ENCODE measurements at regions not wholly inside any gene's neighbourhood (a gene's known extent, or its start where the extent isn't known, plus 50 kb on each side); places are given as distances from the start of the nearest gene placed in this dataset.
"Not testable (repeated sequence)": the region's sequence is repeated elsewhere in the genome, so short reads cannot be mapped to it uniquely, and the experiment has no call there.

DNA sequence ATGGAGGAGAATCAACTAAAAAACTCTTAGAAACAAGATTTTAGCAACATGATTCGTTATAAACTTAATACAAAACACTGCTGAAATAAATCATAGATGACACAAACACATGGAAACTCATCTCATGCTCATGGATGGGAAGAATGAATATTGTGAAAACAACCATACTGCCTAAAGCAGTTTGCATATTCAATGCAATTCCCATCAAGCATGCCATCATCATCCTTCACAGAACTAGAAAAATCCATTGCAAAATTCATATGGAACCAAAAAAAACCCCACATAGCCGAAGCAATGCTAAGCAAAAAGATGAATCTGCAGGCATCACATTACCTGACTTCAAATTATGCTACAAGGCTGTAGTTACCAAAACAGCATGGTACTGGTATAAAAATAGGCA is 1015.8 kb upstream of the GRIA3 start:
- no peak for DNase-seq (ENCODE audit: low spot score)

DNA sequence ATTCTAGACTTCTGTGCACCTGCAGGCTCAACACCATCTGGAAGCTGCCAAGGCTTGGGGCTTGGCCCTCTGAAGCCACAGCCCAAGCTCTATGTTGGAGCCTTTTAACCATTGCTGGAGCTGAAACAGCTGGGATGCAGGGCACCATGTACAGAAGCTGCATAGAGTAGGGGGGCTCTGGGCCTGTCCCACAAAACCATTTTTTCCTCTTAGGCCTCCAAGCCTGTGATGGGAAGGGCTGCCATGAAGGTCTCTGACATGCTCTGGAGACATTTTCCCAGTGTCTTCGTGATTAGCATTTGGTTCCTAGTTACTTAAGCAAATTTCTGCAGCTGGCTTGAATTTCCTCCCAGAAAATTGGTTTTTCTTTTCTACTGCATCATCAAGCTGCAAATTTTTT is 999.3 kb upstream of the GRIA3 start:
- no peak for DNase-seq (ENCODE audit: low spot score)

DNA sequence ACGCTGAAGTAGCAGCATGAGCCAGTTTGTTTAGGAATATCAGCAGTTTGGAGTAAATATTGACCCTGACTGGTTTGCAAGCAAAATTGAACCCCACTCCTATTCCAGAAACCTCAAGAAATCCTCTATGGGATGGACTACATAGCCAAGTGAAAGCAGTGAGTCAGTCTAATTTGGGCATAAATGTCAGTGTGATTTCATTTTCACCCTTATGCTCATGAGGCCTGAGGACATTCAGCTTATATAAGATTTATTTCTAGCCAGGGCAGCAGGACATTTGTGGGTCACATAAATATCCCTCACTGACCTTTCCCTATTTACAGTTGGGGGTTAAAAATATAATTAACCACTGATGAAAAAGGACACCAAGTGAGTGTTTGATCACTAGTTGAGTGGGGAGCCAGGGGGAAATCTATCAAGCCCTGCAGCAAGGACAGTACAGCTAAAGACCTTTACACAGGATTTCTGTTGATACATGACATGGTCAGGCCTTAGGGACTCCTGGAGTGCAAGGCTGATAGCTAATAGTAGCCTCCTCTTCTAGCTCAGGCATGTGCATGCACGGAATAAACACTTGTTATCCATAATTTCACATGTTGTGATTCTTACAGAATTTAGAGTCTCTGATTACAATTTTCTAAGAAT is 996.9 kb upstream of the GRIA3 start:
- DNase-seq (ENCODE audit: low spot score), result no peak

DNA sequence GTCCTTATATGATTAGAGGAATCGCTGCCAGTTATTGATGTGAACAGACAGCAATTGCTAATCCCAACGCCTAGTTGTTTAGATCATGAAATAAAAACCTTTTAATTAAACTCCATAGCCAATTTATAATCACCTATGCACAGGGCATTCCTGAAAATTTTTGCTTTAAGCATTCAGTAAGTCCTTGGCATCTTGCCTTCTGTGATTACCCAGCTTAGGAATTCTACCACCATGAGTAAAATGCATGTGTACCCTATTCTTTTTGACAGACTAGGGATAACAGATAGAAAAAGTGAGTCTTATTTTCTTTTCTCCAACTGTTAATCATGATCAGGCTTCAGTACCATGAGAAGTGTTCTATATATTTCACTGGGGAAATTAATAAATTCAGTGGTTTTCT is 995.3 kb upstream of the GRIA3 start:
- DNase-seq (ENCODE audit: low spot score), result no peak

DNA sequence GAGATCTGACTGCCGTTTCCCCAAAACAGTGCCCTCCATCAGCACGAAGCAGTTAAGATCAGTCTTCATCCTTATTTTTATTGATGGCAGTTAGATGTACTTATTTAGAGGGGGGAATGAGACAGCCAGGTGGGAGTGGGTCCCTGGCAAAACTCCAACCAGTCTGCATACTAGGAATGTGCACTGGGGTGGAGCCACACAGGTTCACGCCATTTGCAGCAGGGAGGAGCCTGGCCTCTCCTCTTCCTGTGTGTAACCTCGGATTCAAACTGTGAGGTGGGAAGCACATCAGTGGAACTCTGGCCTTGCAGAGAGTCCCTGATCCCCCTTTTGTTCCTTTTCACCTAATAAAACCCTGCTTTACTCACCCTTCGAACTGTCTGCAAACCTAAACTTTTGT is 987.7 kb upstream of the GRIA3 start:
- no peak for DNase-seq (ENCODE audit: low spot score)

DNA sequence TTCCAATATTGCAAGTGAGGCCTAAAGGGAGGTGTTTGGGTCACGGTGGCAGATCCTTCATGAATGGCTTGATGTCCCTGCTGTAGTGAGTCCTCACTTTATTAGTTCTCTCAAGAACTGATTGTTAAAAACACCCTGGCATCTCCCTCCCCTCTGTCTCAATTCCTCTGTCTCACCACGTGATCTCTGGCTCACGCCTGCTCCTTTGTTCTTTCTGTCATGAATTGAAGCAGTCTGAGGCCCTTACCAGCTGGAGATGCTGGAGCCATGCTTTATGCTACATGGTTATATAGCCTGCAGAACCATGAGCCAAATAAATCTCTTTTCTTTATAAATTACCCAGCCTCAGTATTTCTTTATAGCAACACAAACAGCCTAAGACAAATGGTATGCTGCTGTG is 980.7 kb upstream of the GRIA3 start:
- no peak for DNase-seq (ENCODE audit: low spot score)

DNA sequence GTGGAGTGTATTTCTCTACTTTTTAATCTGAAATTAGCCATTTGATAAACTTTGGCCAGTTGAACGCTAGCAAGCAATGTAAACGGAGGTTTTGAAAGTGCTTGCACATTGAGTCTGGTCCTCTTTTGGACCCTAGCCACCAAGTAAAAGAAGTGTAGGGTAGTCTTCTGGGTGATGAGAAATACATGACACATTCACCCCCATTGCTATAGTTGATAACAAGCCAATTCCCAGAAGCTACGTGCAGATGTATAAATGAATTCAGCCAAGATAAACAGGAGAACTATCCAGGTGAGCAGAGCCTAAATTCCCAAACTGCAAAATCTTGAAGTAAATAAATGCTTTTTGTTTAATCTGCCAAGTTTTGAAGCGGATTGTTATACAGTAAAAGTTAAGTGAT is 965.4 kb upstream of the GRIA3 start:
- DNase-seq (ENCODE audit: low spot score), result no peak

DNA sequence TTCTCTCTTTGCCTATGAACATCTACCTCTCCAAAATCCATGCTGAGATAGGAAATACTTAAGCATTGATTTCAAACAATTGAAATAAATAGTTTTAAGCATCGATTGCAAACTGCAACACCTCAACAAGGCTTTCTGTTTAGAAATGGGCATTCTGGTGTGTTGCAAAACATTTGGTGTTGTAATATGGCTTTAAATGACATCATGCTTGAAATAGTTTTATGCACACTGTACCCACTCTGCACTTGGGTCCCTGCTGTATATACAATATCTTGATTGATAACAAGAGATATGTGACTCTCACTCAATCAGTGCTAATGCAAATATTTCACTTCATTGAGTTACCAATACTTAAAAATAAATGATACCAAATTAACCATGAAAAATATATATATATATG is 964.9 kb upstream of the GRIA3 start:
- no peak for DNase-seq (ENCODE audit: low spot score)

DNA sequence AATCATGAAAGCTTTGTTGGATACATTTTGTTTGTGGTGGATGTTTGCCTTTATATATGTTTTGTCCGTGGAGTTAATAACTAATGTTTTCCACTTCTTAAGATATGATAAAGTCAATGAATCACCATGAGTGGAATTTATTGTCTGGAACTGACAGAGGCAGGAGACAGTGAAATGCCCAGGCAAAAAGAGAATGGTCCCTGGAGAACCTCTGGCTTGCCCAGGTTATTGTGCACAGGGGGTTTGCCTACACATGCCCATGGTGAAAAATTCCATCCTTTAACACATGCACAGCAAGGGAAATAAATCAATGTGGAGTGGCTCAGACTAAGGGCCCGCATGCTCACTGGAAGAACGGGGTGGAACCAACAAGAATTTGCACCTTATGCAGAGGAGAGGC is 964.3 kb upstream of the GRIA3 start:
- DNase-seq (ENCODE audit: low spot score), result no peak

DNA sequence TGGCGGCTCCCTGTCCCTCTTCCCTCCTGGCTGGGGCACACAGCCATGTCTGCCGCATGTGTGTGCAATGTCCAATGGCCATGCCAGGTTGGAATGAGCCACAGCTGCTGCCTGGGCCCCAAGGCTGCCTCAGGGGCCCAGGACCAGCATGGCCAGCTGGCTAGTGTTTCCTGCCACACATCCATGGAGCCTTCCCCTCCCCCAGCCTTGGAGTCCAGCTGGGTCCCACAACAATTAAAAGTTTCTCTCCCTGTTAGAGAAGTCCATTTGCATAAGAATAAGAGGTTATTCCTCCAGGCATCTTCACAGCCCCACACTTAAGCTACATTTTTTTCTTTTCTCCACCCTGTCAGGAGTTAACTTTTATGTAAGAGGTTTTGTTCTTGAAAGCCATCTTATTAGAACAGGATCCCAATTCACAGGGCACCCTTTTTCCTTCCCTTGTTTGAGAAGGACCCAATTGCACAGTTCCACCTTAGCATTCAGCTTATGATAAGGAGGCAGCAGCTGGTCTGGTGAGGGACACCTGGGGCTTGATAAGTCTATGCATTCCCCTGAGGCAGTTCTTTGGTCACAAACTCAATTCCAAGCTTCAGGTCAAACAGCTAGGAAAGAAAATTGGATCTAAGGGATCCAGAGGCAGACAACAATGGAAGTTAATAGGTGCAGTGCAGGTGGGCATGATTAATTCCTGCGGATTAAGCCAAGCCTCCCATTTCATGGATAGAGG is 963.3 kb upstream of the GRIA3 start:
- no peak for DNase-seq (ENCODE audit: low spot score)

DNA sequence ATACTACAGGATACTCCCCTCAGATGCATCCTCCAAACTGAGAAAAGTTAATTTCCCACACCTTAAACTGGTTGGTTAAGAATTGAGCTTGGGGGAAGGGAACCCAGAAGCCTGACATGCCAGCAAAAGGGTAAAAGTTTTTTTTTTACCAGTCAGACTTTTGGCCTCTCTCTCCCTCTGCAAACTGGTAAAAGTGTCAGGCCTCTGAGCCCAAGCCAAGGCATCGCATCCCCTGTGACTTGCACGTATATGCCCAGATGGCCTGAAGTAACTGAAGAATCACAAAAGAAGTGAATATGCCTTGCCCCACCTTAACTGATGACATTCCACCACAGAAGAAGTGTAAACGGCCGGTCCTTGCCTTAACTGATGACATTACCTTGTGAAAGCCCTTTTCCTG is 962.3 kb upstream of the GRIA3 start:
- not testable (repeated sequence) for DNase-seq (ENCODE audit: low spot score)

DNA sequence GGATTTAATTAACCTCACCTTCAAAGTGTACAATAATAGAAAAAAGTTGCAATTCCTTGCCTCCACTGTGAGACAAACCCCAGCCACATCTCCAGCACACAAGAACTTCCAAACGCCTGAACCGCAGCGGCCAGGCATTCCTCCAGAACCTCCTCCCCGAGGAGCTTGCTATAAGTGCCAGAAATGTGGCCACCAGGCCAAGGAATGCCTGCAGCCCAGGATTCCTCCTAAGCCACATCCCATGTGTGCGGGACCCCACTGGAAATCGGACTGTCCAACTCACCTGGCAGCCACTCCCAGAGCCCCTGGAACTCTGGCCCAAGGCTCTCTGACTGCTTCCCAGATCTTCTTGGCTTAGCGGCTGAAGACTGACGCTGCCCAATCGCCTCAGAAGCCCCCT is 959.9 kb upstream of the GRIA3 start:
- DNase-seq (ENCODE audit: low spot score), result not testable (repeated sequence)

DNA sequence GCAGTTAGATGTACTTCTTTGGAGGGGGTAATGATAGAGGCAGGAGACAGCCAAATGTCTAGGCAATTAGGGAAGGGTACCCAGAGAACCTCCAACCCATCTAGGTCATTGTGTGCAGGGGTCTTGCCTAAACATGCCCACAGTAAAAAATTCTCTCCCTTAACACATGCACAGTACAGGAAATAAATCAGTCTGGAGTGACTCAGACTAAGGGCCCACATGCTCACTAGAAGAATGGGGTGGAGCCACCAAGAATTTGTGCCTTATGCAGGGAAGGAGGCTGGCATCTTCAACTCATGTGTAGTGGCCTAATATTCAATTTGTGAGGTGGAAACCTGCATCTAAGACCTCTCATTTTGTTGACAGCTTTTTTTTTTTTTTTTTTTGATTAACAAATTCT is 945.3 kb upstream of the GRIA3 start:
- DNase-seq (ENCODE audit: low spot score), result no peak

DNA sequence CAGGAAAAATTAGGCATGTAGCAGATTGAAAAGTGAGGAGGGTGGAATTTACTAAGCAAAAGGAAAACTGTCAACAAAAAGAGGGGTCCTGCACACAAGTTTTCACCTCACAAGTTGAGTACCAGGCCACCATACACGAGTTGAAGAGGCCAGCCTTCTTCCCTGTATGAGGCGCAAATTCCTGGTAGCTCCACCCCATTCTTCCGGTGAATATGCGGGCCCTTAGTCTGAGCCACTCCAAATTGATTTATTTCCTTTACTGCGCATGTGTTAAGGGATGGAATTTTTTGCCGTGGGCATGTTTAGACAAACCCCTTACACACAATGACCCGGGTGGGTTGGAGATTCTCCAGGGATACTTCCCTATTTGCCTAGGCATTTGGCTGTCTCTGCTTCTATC is 942.1 kb upstream of the GRIA3 start:
- DNase-seq (ENCODE audit: low spot score), result no peak

DNA sequence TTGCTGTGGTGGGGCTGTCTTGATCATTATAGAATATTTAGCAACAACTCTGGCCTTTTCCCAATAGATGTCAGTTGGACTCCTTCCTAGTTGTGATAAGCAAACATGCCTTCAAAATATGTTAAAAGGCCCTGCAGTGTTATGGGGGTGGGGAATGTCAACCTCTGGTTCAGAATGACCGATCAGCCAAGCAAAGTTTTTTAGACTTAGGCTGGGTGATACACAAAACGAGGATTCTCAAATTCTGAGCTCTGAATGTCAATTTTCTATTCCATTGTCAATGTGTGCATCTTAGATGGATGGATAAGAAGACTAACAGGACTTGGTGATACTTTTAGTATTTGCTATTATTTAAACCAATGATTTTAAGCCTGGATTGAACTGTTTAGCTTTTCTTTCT is 940.0 kb upstream of the GRIA3 start:
- DNase-seq (ENCODE audit: low spot score), result no peak

DNA sequence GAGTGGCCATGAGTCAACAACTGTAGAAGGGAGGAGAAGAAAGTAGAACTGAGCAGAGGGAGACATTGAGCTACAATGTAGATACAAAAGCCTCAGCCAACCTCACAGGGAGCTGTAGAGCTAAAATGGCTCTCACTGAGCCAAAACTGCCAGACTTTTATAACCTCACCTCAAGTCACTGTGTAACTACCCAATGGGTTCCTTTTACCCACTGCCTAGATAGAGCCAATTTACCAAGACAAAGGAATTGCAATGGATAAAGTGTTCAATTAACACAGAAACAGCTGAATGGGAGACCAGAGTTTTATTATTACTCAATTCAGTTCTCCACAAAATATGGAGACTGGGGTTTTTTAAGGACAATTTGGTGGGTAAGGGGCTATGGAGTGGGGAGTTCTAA is 938.9 kb upstream of the GRIA3 start:
- DNase-seq (ENCODE audit: low spot score), result no peak

DNA sequence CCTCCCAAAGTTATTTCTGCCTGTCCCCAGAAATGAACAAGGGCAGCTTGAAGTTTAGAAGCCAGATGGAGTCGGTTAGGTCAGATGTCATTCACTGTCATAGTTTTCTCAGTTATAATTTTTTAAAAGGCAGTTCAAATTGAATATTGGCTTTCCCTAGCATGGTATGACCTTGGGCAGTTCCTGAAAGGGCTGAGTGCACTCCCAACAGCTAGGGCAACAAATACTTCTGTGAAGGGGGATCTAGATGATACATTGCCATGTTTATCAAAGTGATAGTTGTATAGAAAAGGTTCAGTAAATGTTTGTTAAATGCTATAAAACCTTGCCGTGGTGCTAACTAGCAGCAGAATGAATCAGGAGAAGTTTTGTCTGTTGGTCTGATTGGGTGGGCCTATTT is 938.1 kb upstream of the GRIA3 start:
- DNase-seq (ENCODE audit: low spot score), result no peak

DNA sequence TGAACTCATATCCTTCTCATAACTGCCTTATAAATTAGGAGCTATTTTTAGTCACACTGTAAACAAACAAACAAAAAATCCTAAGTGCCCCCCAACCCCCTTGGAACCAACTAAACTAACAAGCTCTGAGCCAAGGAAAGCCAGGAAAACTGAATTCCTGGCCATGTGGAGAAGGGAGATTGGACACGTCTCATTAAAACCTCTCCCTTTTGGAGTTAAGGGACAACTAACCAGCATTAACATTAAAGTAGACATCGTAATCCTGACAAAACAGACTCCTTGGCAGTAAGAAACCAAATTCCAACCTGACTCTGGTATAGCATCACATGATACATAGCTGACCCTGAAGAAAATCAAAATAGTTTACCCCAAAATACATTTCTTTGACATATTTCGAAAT is 937.1 kb upstream of the GRIA3 start:
- no peak for DNase-seq (ENCODE audit: low spot score)

DNA sequence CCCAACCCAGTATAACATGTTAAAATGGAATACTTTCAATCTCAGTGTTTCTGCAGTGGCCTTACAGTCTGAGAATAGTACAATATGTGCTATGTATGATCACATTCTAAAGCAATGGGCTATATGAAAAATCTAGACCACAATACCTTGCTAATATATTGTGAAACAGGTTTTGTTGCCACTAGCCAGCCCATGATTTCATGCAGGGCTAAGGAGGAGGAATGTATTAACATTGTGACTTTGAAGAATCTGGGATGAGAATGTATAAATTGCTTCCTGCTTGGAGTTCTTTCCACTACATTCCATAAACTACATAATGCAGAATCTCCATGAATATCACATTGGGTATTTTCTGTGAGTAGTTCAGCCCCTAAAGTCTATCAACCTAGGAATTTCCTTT is 935.4 kb upstream of the GRIA3 start:
- DNase-seq (ENCODE audit: low spot score), result no peak

DNA sequence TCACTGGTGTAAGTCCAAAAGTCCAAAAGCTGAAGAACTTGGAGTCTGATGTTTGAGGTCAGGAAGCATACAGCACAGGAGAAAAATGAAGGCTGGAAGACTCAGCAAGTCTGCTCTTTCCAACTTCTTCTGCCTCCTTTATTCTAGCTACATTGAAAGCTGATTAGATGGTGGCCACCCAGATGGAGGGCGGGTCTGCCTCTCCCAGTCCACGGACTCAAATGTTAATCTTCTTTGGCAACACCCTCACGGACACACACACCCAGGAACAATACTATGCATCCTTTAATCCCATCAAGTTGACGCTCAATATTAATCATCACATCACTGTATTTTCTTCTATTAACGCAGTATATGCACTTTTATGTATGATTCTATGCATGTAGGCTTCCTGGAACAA is 931.6 kb upstream of the GRIA3 start:
- no peak for DNase-seq (ENCODE audit: low spot score)

DNA sequence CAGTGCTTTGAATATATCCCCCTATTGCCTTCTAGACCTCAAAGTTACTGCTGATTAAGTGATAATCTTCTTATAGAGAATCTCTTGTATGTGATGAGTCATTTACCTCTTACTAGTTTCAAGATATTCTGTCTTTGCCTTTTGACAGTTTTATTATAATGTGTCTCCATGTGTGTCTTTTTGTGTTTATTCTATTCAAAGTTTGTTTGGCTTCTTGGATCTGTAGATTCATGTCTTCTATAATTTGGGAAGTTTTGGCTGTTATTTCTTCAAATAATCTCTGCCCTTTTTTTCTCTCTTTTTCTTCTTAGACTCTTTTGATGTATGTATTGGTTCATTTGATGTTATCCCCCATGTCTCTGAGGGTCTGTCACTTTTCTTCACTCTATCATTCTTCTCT is 915.7 kb upstream of the GRIA3 start:
- DNase-seq (ENCODE audit: low spot score), result no peak

DNA sequence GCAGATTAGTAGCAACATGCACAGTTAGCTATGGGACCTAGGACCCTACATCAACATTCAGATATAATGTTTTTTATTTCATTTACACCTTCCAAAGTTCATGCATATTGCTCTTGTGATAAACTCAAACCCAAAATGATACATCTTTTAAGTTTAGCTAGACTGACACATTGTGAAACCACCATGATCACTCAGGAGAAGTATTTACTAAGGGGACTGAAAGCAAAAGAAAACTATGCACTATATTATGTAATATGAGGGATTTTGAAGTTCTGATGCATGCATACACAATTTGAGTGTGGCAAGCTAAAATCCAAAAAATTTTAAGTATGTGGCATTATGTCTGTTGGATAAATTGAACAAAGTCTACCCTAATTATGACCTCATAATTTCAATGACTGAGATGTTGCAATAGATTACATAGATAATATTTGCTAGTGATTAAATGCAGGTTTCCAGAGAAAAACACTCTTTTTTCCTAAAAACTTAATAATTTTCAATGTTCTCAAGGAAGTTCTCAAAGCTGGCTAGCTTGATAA is 914.8 kb upstream of the GRIA3 start:
- DNase-seq (ENCODE audit: low spot score), result no peak

DNA sequence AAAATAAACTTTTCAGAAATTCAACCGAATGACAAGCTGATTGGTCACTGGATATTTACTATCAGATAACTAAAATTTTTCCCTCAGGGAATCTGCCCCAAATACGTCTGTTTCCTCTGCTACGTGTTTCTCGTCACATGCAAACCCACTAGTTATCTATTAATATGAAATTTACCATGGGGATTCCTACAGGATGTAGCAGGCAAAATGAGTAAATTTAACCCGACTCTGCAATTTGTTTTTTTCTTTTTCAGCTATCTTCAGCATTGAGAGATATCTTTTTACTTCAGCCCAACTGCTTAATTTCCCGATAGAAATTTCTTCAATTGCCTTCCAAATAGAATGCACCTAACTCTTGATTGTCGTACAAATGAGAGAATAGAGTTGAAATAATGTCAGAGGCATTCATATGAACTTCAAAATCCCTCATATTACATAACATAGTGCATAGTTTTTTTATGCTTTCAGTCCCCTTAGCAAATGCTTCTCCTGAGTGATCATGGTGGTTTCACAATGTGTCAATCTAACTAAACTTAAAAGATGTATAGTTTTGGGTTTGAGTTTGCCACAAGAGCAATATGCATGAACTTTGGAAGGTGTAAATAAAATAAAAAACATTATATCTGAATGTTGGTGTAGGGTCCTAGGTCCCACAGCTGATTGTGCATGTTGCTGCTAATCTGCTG is 913.1 kb upstream of the GRIA3 start:
- no peak for DNase-seq (ENCODE audit: low spot score)
